H1 (cell line): ENCODE measurements at regions not wholly inside any gene's neighbourhood (a gene's known extent, or its start where the extent isn't known, plus 50 kb on each side); places are given as distances from the start of the nearest gene placed in this dataset.

Source experiments
- BACH1 ChIP-seq: IDR thresholded peaks from 2 replicates; pipeline ENCODE4 v1.6.1; 2012; ENCODE audit warnings: low read length, improper control_type of control experiment
- EZH2 ChIP-seq: fragments of 200-600 bp; sonication (generic); IDR thresholded peaks from 2 replicates; pipeline ENCODE4 v1.7.1; 2012; ENCODE audit warnings: low read depth, mild to moderate bottlenecking, moderate library complexity, low read length, inconsistent platforms; ENCODE audit not compliant: severe bottlenecking
- USF2 ChIP-seq: IDR thresholded peaks from 2 replicates; pipeline ENCODE4 v1.6.1; 2011; ENCODE audit warnings: low read length, improper control_type of control experiment
- TF ChIP-seq, protein P1 (sequence below), 3 experiments: IDR thresholded peaks; 1 replicate in 2 of 3; 2 replicates in 1 of 3; pipeline versions ENCODE4 v1.5.1 to v1.6.1; 2011; ENCODE audit warnings: low read length in 3 of 3, mild to moderate bottlenecking in 3 of 3, inconsistent platforms in 2 of 3, low read depth in 1 of 3, moderate library complexity in 1 of 3; ENCODE audit not compliant: insufficient read depth in 1 of 3; ENCODE audit errors: control extremely low read depth in 1 of 3

- TF ChIP-seq EZH2 = no peak
- TF ChIP-seq, protein P1, sequence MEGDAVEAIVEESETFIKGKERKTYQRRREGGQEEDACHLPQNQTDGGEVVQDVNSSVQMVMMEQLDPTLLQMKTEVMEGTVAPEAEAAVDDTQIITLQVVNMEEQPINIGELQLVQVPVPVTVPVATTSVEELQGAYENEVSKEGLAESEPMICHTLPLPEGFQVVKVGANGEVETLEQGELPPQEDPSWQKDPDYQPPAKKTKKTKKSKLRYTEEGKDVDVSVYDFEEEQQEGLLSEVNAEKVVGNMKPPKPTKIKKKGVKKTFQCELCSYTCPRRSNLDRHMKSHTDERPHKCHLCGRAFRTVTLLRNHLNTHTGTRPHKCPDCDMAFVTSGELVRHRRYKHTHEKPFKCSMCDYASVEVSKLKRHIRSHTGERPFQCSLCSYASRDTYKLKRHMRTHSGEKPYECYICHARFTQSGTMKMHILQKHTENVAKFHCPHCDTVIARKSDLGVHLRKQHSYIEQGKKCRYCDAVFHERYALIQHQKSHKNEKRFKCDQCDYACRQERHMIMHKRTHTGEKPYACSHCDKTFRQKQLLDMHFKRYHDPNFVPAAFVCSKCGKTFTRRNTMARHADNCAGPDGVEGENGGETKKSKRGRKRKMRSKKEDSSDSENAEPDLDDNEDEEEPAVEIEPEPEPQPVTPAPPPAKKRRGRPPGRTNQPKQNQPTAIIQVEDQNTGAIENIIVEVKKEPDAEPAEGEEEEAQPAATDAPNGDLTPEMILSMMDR (IDR thresholded peaks at IDR 0.05; ENCODE audit: control extremely low read depth in 1 of 3, insufficient read depth in 1 of 3, low read depth in 1 of 3, low read length in 3 of 3) = no peak
- TF ChIP-seq USF2 = no peak
- no peak for TF ChIP-seq BACH1
These were observed 666.0 kb downstream of the DIAPH3 start for GRCh38 chr13:59497621-59498247.
